Fibroblast of pulmonary artery (primary cell): ENCODE measurements at regions not wholly inside any gene's neighbourhood (a gene's known extent, or its start where the extent isn't known, plus 50 kb on each side); places are given as distances from the start of the nearest gene placed in this dataset.

Experiments
- DNase-seq: peaks from one replicate; pipeline ENCODE4 v3.0.0-alpha.2; 2010; ENCODE audit warnings: low read depth
- H3K4me3 ChIP-seq: replicated peaks from 2 replicates; pipeline ENCODE4 v1.5.1; 2011; ENCODE audit warnings: low read depth, mild to moderate bottlenecking, control low read depth, low read length, moderate library complexity
- CTCF ChIP-seq: IDR thresholded peaks from 2 replicates; pipeline ENCODE4 v1.5.1; 2011; ENCODE audit warnings: mild to moderate bottlenecking, control low read depth, low read length, inconsistent platforms; ENCODE audit errors: missing control alignments

- TF ChIP-seq CTCF, result no peak
Observed at GRCh38 chr17:14838567-14838966, 426.6 kb downstream of the PMP22 start.

GRCh38 chr17:14833201-14833785, 431.8 kb downstream of the PMP22 start:
- peak; percentile 64 for DNase-seq
- TF ChIP-seq CTCF, result no peak
- H3K4me3 ChIP-seq, result no peak overlapping the region

More at GRCh38 chr17:14838567-14838966, 426.6 kb downstream of the PMP22 start:
- no peak for DNase-seq
- H3K4me3 ChIP-seq, result no peak overlapping the region

- DNase-seq, result no peak
- no peak for TF ChIP-seq CTCF
- H3K4me3 ChIP-seq, result no peak overlapping the region
Observed at GRCh38 chr17:14831491-14831890, 433.6 kb downstream of the PMP22 start.

- no peak overlapping the region for H3K4me3 ChIP-seq
- no peak for TF ChIP-seq CTCF
- DNase-seq, result no peak
Observed at GRCh38 chr17:14827396-14827919, 437.7 kb downstream of the PMP22 start.

DNA sequence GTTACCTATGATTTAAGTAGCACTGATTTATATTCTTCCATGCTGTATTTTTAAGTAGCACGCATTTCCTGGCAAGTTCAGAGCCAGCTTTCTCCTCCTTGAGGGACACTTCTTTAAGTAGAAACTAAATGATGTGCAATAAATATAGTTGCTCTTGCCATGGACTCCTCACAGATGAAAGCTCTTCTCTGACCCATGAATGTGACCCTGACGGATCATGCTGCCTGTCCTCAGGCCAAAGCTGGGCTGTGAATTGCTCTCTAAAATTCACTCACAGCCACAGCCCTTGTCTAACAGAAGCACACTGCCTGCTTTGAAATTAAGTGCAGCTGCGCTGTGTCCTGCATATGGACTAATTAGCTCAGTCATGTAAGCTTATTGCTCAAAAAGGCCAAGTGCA, 438.8 kb downstream of the PMP22 start:
- no peak for DNase-seq
- TF ChIP-seq CTCF, result no peak

DNA sequence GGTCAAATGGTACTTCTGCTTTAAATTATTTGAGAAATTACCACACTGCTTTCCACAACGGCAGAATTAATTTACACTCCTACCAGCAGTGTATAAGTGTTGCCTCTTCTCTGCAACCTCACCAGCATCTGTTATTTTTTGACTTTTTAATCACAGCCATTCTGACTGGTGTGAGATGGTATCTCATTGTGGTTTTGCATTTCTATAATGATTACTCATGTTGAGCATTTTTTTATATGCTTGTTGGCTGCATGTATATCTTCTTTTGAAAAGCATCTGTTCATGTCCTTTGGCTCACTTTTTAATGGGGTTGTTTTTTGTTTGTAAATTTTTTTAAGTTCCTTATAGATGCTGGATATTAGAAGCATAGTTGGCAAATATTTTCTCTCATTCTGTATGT, 446.7 kb downstream of the PMP22 start:
- DNase-seq, result no peak
- H3K4me3 ChIP-seq, result no peak overlapping the region
- no peak for TF ChIP-seq CTCF

More for the DNA sequence above, 438.8 kb downstream of the PMP22 start:
- H3K4me3 ChIP-seq, result no peak overlapping the region

DNA sequence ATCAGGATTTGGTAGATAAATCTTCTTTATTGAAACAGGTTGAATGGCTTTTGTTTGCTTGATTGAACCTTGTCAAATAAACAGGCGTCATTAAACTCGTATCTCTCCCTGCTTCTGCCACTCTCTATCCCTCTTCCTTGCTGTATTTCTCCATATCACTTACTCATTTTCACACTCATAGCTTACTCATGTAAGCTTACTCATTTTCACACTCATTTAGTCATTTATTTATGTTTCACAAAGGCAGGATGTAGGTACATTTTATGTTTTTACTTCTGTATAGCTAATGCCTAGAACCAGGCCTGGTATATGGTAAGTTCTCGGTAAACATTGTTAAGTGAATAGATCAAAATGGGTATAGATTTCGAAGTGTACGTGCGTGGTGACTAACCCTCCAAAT, 450.0 kb downstream of the PMP22 start:
- no peak for TF ChIP-seq CTCF
- no peak for DNase-seq

More for the DNA sequence above, 450.0 kb downstream of the PMP22 start:
- no peak overlapping the region for H3K4me3 ChIP-seq
